ENCODE measurements at regions not wholly inside any gene's neighbourhood (a gene's known extent, or its start where the extent isn't known, plus 50 kb on each side); places are given as distances from the start of the nearest gene placed in this dataset.
"Not testable (repeated sequence)": the region's sequence is repeated elsewhere in the genome, so short reads cannot be mapped to it uniquely, and the experiment has no call there.

GRCh38 chr10:8360814-8361509 lies 306.5 kb downstream of the GATA3 start:
- Histone ChIP-seq H3K27ac (no peak overlapping the region), H3K36me3 (replicated peaks; ENCODE audit: insufficient read depth, low read depth) (no peaks in the 10 kb centered on the region), H3K79me2 (no peaks in the 10 kb centered on the region), H4K20me1 (ENCODE audit: insufficient read depth, poor library complexity, severe bottlenecking) (no peaks in the 10 kb centered on the region), H3K9me3 (ENCODE audit: low read depth) (no peaks in the 10 kb centered on the region), H3K4me2 (no peak overlapping the region), H2AFZ (no peak overlapping the region), H3K4me3 (no peak overlapping the region), H3K4me1 (ENCODE audit: insufficient read depth) (peaks cover 6% of the 10 kb centered on the region), H3K9me2 (replicated peaks; ENCODE audit: insufficient read depth) (no peaks in the 10 kb centered on the region), H3K27me3 (no peaks in the 10 kb centered on the region)
- 41% methylated on average over 2 of the region's 2 CpGs for WGBS (ENCODE audit: low lambda C conversion rate, missing lambda C conversion rate)
- no peak for DNase-seq (ENCODE audit: low spot score)
- no peak for TF ChIP-seq CTCF (IDR thresholded peaks at IDR 0.05; ENCODE audit: poor library complexity)
- TF ChIP-seq EZH2phosphoT487 (IDR thresholded peaks at IDR 0.05; ENCODE audit: low read depth, severe bottlenecking, unreplicated experiment) = no peak
- no peak for TF ChIP-seq EZH2 (IDR thresholded peaks at IDR 0.05; ENCODE audit: borderline replicate concordance)

- H3K4me1 ChIP-seq (ENCODE audit: insufficient read depth) = peaks cover 8% of the 10 kb centered on the region
- no peak for TF ChIP-seq EZH2phosphoT487 (IDR thresholded peaks at IDR 0.05; ENCODE audit: low read depth, severe bottlenecking, unreplicated experiment)
- no peak for TF ChIP-seq EZH2 (IDR thresholded peaks at IDR 0.05; ENCODE audit: borderline replicate concordance)
- no peak for TF ChIP-seq CTCF (IDR thresholded peaks at IDR 0.05; ENCODE audit: poor library complexity)
- H3K79me2 ChIP-seq = no peaks in the 10 kb centered on the region
- no peaks in the 10 kb centered on the region for H3K9me3 ChIP-seq (ENCODE audit: low read depth)
- H2AFZ ChIP-seq = no peak overlapping the region
- no peaks in the 10 kb centered on the region for H3K27me3 ChIP-seq
- H3K27ac ChIP-seq = no peak overlapping the region
- no peak overlapping the region for H3K4me2 ChIP-seq
- no peak overlapping the region for H3K4me3 ChIP-seq
- WGBS (ENCODE audit: low lambda C conversion rate, missing lambda C conversion rate) = 56% methylated on average over 2 of the region's 2 CpGs
- no peaks in the 10 kb centered on the region for H3K36me3 ChIP-seq (replicated peaks; ENCODE audit: insufficient read depth, low read depth)
- H4K20me1 ChIP-seq (ENCODE audit: insufficient read depth, poor library complexity, severe bottlenecking) = no peaks in the 10 kb centered on the region
- no peak for DNase-seq (ENCODE audit: low spot score)
- H3K9me2 ChIP-seq (replicated peaks; ENCODE audit: insufficient read depth) = no peaks in the 10 kb centered on the region
Observed at GRCh38 chr10:8361510-8361844, 307.0 kb downstream of the GATA3 start.

- Histone ChIP-seq H3K4me1 (ENCODE audit: insufficient read depth) (peaks cover 8% of the 10 kb centered on the region), H3K27me3 (no peaks in the 10 kb centered on the region), H3K4me3 (no peak overlapping the region), H3K36me3 (replicated peaks; ENCODE audit: insufficient read depth, low read depth) (no peaks in the 10 kb centered on the region), H3K9me3 (ENCODE audit: low read depth) (no peaks in the 10 kb centered on the region), H3K27ac (peak overlapping the region; percentile 85), H3K79me2 (no peaks in the 10 kb centered on the region), H3K4me2 (peak overlapping the region; percentile 18), H3K9me2 (replicated peaks; ENCODE audit: insufficient read depth) (no peaks in the 10 kb centered on the region), H2AFZ (peak overlapping the region; percentile 2), H4K20me1 (ENCODE audit: insufficient read depth, poor library complexity, severe bottlenecking) (no peaks in the 10 kb centered on the region)
- DNase-seq (ENCODE audit: low spot score) = peak; percentile 84
- peak; percentile 5 for TF ChIP-seq CTCF (IDR thresholded peaks at IDR 0.05; ENCODE audit: poor library complexity)
- TF ChIP-seq EZH2phosphoT487 (IDR thresholded peaks at IDR 0.05; ENCODE audit: low read depth, severe bottlenecking, unreplicated experiment) = no peak
- WGBS (ENCODE audit: low lambda C conversion rate, missing lambda C conversion rate) = 38% methylated on average over 19 of the region's 19 CpGs
Observed at GRCh38 chr10:8365935-8366911, 311.7 kb downstream of the GATA3 start.

- not testable (repeated sequence) for H3K9me2 ChIP-seq (replicated peaks; ENCODE audit: insufficient read depth); H3K9me3 ChIP-seq (ENCODE audit: low read depth); H3K4me2 ChIP-seq; H4K20me1 ChIP-seq (ENCODE audit: insufficient read depth, poor library complexity, severe bottlenecking); DNase-seq (ENCODE audit: low spot score); H3K27ac ChIP-seq; H3K27me3 ChIP-seq; H3K79me2 ChIP-seq; H3K36me3 ChIP-seq (replicated peaks; ENCODE audit: insufficient read depth, low read depth); H3K4me1 ChIP-seq (ENCODE audit: insufficient read depth); H2AFZ ChIP-seq; H3K4me3 ChIP-seq
- 92% methylated on average over 3 of the region's 3 CpGs for WGBS (ENCODE audit: low lambda C conversion rate, missing lambda C conversion rate)
Observed at GRCh38 chr10:8367672-8368411, 313.4 kb downstream of the GATA3 start.
